Activated CD4-positive, alpha-beta memory T cell treated with anti-CD3 and anti-CD28 coated beads, Interleukin-2, amount 10 ng/mL, durations not matched to agents 7 days and 5 days (primary cell): ENCODE measurements at regions not wholly inside any gene's neighbourhood (a gene's known extent, or its start where the extent isn't known, plus 50 kb on each side); places are given as distances from the start of the nearest gene placed in this dataset.

Experiments used
- CTCF ChIA-PET: fragments of 350-600 bp; sonication (Branson Sonifier 250); formaldehyde crosslinking; loops from one replicate; lab custom pipeline; 2021; ENCODE audit warnings: antibody characterized with exemption, inconsistent platforms; lab: Charles Lee
- POLR2A ChIA-PET: fragments of 350-600 bp; sonication (Branson Sonifier 250); formaldehyde crosslinking; loops from one replicate; lab custom pipeline; 2021; ENCODE audit warnings: antibody characterized with exemption; lab: Charles Lee
- DNase-seq: peaks from one replicate; pipeline ENCODE4 v3.0.0-alpha.2; 2020
- H3K27ac Mint-ChIP-seq: one replicate; pipeline ENCODE4 v1.8.0; 2021; ENCODE audit warnings: mild to moderate bottlenecking, mixed read lengths
- H3K27me3 Mint-ChIP-seq: one replicate; pipeline ENCODE4 v1.8.0; 2021; ENCODE audit warnings: mixed read lengths
- H3K36me3 Mint-ChIP-seq: one replicate; pipeline ENCODE4 v1.8.0; 2021; ENCODE audit warnings: low read depth, mixed read lengths
- H3K4me1 Mint-ChIP-seq: one replicate; pipeline ENCODE4 v1.8.0; 2021; ENCODE audit warnings: mixed read lengths
- H3K4me3 Mint-ChIP-seq: one replicate; pipeline ENCODE4 v1.8.0; 2021; ENCODE audit warnings: mild to moderate bottlenecking, mixed read lengths
- H3K9me3 Mint-ChIP-seq: one replicate; pipeline ENCODE4 v1.8.0; 2021; ENCODE audit warnings: mixed read lengths

DNA sequence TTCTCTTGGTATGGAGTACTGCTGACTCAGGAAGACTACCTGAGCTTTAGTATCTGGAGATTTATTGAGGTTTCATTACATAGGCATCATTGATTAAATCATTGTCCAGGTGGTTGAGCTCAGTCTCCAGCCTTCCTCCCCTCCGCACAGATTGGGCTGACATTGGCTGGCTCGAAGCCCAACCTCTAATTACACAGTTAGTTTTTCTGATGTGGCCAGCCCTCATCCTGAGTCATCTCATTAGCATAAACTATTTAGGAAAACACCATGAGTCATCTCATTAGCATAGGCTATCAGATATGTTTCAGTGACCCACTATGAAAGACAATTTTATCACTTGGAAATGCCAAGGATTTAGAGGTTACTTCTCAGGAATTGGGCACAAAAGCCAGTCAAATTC lies 93.9 kb upstream of the ANKRD50 start:
- Mint-ChIP-seq H3K4me1 (no peaks in the 10 kb centered on the region), H3K9me3 (no peaks in the 10 kb centered on the region), H3K27me3 (no peaks in the 10 kb centered on the region), H3K4me3 (no peak overlapping the region), H3K27ac (no peak overlapping the region), H3K36me3 (no peaks in the 10 kb centered on the region)
- ChIA-PET POLR2A (no interaction called here), CTCF (no interaction called here)
- no peak for DNase-seq

DNA sequence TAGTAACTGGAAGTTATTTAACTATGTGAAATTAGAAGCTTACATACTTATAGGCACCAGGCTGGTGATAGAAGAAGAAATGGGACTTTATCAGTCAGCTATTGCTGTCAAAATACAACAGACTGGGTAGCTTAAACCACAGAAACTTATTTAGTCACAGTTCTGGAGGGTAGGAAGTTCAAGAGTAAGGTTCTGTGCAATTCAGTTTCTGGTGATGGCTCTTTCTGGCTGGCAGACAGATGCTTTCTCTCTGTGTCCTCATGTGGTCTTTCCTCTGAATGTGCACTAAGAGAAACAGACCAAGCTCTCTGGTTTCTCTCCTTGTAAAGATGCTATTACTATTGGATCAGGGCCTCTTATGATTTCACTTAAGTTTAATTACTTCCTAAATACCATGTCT lies 92.1 kb upstream of the ANKRD50 start:
- ChIA-PET CTCF (no interaction called here), POLR2A (no interaction called here)
- no peaks in the 10 kb centered on the region for H3K36me3 Mint-ChIP-seq
- no peaks in the 10 kb centered on the region for H3K27me3 Mint-ChIP-seq
- no peak overlapping the region for H3K4me3 Mint-ChIP-seq
- H3K9me3 Mint-ChIP-seq: no peaks in the 10 kb centered on the region
- no peak for DNase-seq
- no peaks in the 10 kb centered on the region for H3K4me1 Mint-ChIP-seq
- no peak overlapping the region for H3K27ac Mint-ChIP-seq

- no peaks in the 10 kb centered on the region for H3K4me1 Mint-ChIP-seq
- no peak overlapping the region for H3K4me3 Mint-ChIP-seq
- ChIA-PET POLR2A (no interaction called here), CTCF (no interaction called here)
- no peaks in the 10 kb centered on the region for H3K27me3 Mint-ChIP-seq
- no peaks in the 10 kb centered on the region for H3K36me3 Mint-ChIP-seq
- DNase-seq: no peak
- no peak overlapping the region for H3K27ac Mint-ChIP-seq
- H3K9me3 Mint-ChIP-seq: no peaks in the 10 kb centered on the region
These were observed 91.5 kb upstream of the ANKRD50 start for GRCh38 chr4:124804041-124804440.

GRCh38 chr4:124803641-124804040 lies 91.1 kb upstream of the ANKRD50 start:
- ChIA-PET POLR2A (no interaction called here), CTCF (no interaction called here)
- H3K36me3 Mint-ChIP-seq: no peaks in the 10 kb centered on the region
- no peak overlapping the region for H3K27ac Mint-ChIP-seq
- no peaks in the 10 kb centered on the region for H3K27me3 Mint-ChIP-seq
- no peaks in the 10 kb centered on the region for H3K9me3 Mint-ChIP-seq
- no peaks in the 10 kb centered on the region for H3K4me1 Mint-ChIP-seq
- no peak for DNase-seq
- H3K4me3 Mint-ChIP-seq: no peak overlapping the region

GRCh38 chr4:124803026-124803425 lies 90.5 kb upstream of the ANKRD50 start:
- no peak for DNase-seq
- POLR2A ChIA-PET: no interaction called here
- CTCF ChIA-PET: no interaction called here
- H3K36me3 Mint-ChIP-seq: no peaks in the 10 kb centered on the region
- no peaks in the 10 kb centered on the region for H3K9me3 Mint-ChIP-seq
- H3K27me3 Mint-ChIP-seq: no peaks in the 10 kb centered on the region
- no peak overlapping the region for H3K27ac Mint-ChIP-seq
- no peak overlapping the region for H3K4me3 Mint-ChIP-seq
- no peaks in the 10 kb centered on the region for H3K4me1 Mint-ChIP-seq

DNA sequence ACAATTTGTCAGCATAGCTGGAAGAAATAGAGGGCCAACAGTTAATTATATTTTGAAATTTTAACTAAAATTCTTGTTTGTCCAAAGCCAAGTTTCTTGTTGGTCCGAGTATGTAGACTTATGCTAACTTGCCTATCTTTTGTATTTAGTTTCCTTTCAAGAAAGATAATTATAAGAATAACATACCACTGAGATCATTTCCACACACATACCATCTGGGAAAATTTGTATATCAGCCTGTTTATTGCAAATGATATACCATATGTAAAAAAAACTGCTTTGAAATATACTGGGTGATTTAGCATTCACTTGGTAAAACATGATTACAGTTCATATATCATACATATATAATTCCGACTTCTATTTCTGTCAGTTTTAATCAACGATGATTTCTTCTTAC lies 84.7 kb upstream of the ANKRD50 start:
- no peak overlapping the region for H3K4me3 Mint-ChIP-seq
- H3K27ac Mint-ChIP-seq: no peak overlapping the region

DNA sequence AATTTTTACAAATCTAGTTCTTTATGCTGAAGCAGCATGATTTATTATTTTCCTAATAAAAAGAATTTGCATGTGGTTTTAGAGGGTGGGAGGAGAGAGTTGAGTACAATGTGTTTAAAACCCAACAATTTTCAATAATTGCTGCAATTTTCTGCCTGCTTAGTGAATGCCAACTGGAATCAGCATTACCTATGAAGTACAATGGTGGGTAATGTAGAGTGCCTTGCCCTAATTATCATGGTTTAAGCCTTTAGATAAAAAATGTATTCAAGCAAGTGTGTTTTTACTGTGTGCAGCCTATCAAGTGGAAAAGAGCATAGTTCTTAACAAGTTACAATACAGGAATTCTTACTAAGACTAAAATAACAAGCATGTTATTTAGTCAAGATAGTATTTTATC lies 77.9 kb upstream of the ANKRD50 start:
- no peaks in the 10 kb centered on the region for H3K27me3 Mint-ChIP-seq
- ChIA-PET POLR2A (no interaction called here), CTCF (no interaction called here)
- peaks cover 3% of the 10 kb centered on the region for H3K9me3 Mint-ChIP-seq
- no peaks in the 10 kb centered on the region for H3K36me3 Mint-ChIP-seq
- H3K4me1 Mint-ChIP-seq: no peaks in the 10 kb centered on the region
- H3K4me3 Mint-ChIP-seq: no peak overlapping the region
- no peak overlapping the region for H3K27ac Mint-ChIP-seq
- no peak for DNase-seq

More for the DNA sequence above, 84.7 kb upstream of the ANKRD50 start:
- POLR2A ChIA-PET: no interaction called here
- Mint-ChIP-seq H3K9me3 (peaks cover 3% of the 10 kb centered on the region), H3K36me3 (no peaks in the 10 kb centered on the region), H3K27me3 (no peaks in the 10 kb centered on the region), H3K4me1 (no peaks in the 10 kb centered on the region)
- CTCF ChIA-PET: no interaction called here
- no peak for DNase-seq

DNA sequence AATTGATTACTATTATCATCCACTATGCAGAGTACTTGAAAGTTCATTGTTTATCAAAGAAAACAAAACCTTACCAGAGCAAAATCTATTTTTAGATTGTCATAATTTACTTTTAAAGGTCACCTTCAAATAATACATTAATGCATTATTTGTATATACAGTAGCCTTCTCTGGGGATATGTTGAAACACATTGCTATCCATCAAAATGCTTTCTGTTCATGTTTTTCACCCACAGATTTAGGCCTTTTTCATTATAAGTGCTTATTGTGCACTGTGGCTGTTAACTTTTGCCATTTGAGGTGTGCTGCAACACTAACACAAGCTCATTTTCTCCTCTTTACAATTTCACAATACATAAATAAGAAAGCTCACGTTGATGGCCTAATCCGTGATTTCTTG lies 74.1 kb upstream of the ANKRD50 start:
- Mint-ChIP-seq H3K9me3 (no peaks in the 10 kb centered on the region), H3K27me3 (no peaks in the 10 kb centered on the region), H3K36me3 (no peaks in the 10 kb centered on the region), H3K4me1 (no peaks in the 10 kb centered on the region), H3K27ac (no peak overlapping the region), H3K4me3 (no peak overlapping the region)
- POLR2A ChIA-PET: no interaction called here
- CTCF ChIA-PET: no interaction called here
- DNase-seq: no peak

GRCh38 chr4:124785645-124786044 lies 73.1 kb upstream of the ANKRD50 start:
- no peak for DNase-seq

GRCh38 chr4:124783847-124784246 lies 71.3 kb upstream of the ANKRD50 start:
- ChIA-PET CTCF (no interaction called here), POLR2A (no interaction called here)
- Mint-ChIP-seq H3K4me3 (no peak overlapping the region), H3K36me3 (no peaks in the 10 kb centered on the region), H3K27ac (no peak overlapping the region), H3K4me1 (no peaks in the 10 kb centered on the region), H3K27me3 (no peaks in the 10 kb centered on the region), H3K9me3 (no peaks in the 10 kb centered on the region)
- DNase-seq: no peak

More at GRCh38 chr4:124785645-124786044, 73.1 kb upstream of the ANKRD50 start:
- Mint-ChIP-seq H3K27me3 (no peaks in the 10 kb centered on the region), H3K4me1 (no peaks in the 10 kb centered on the region), H3K4me3 (no peak overlapping the region), H3K9me3 (no peaks in the 10 kb centered on the region), H3K36me3 (no peaks in the 10 kb centered on the region), H3K27ac (no peak overlapping the region)
- CTCF ChIA-PET: no interaction called here
- POLR2A ChIA-PET: no interaction called here

DNA sequence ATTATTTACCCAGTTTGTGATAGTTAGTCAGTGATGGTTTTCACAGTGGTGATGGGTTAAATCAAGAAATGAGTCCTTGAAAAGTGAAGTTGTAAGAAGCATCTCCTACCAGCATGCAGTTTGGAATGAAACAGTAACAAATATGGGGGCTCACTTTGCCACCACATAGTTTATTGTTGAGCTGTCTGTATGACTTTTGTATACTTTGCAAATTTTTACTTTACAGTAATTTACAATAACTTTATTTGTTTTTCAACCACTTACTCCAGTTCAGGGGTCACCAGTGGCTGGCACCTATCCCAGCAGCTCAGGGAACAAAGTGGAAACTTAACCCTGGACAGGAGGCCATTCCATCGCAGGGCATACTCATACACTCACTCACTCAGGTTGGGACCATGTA lies 64.5 kb upstream of the ANKRD50 start:
- H3K36me3 Mint-ChIP-seq: no peaks in the 10 kb centered on the region
- no peak overlapping the region for H3K27ac Mint-ChIP-seq
- H3K4me1 Mint-ChIP-seq: no peaks in the 10 kb centered on the region
- ChIA-PET CTCF (no interaction called here), POLR2A (no interaction called here)
- H3K9me3 Mint-ChIP-seq: no peaks in the 10 kb centered on the region
- no peaks in the 10 kb centered on the region for H3K27me3 Mint-ChIP-seq
- DNase-seq: no peak
- H3K4me3 Mint-ChIP-seq: no peak overlapping the region

GRCh38 chr4:124768596-124769365 lies 56.2 kb upstream of the ANKRD50 start:
- H3K4me3 Mint-ChIP-seq: no peak overlapping the region
- ChIA-PET POLR2A (no interaction called here), CTCF (no interaction called here)
- H3K4me1 Mint-ChIP-seq: no peaks in the 10 kb centered on the region
- no peaks in the 10 kb centered on the region for H3K36me3 Mint-ChIP-seq
- H3K9me3 Mint-ChIP-seq: no peaks in the 10 kb centered on the region
- H3K27me3 Mint-ChIP-seq: no peaks in the 10 kb centered on the region
- H3K27ac Mint-ChIP-seq: no peak overlapping the region
- no peak for DNase-seq

- CTCF ChIA-PET: no interaction called here
- Mint-ChIP-seq H3K4me1 (no peaks in the 10 kb centered on the region), H3K9me3 (no peaks in the 10 kb centered on the region), H3K27me3 (no peaks in the 10 kb centered on the region), H3K36me3 (no peaks in the 10 kb centered on the region), H3K4me3 (no peak overlapping the region), H3K27ac (no peak overlapping the region)
- POLR2A ChIA-PET: no interaction called here
- DNase-seq: no peak
These were observed 50.4 kb upstream of the ANKRD50 start for GRCh38 chr4:124762956-124763355.
